Heart left ventricle (tissue), 16 donors: ENCODE measurements at regions not wholly inside any gene's neighbourhood (a gene's known extent, or its start where the extent isn't known, plus 50 kb on each side); places are given as distances from the start of the nearest gene placed in this dataset.

Source experiments
- ATAC-seq, 4 donors: fragments of 200-7000 bp; cut with Tn5 transposase; one replicate each; pipeline ENCODE4 v1.9.1; 2020 to 2022; ENCODE audit warnings: moderate library complexity in 4 of 4, mild to moderate bottlenecking in 3 of 4, moderate number of reproducible peaks in 1 of 4
- DNase-seq, 5 donors: peaks; one replicate each; pipeline ENCODE4 v3.0.0-alpha.2; 2020
- H3K27ac ChIP-seq, 12 donors: fragments of 200-600 bp; sonication (generic) in 4 of 12; one replicate each; pipeline versions ENCODE4 v1.5.0 to v1.8.0; 2016 to 2022; ENCODE audit warnings: mild to moderate bottlenecking in 2 of 12
- H3K27me3 ChIP-seq, 9 donors: fragments of 200-600 bp; sonication (generic) in 2 of 9; one replicate each; pipeline versions ENCODE4 v1.5.1 to v1.8.0; 2016 to 2022; ENCODE audit warnings: mild to moderate bottlenecking in 3 of 9
- H3K36me3 ChIP-seq, 9 donors: fragments of 200-600 bp; sonication (generic) in 2 of 9; one replicate each; pipeline versions ENCODE4 v1.5.0 to v1.8.0; 2018 to 2022; ENCODE audit warnings: mild to moderate bottlenecking in 2 of 9
- H3K4me1 ChIP-seq, 12 donors: fragments of 200-600 bp; sonication (generic) in 4 of 12; one replicate each; pipeline versions ENCODE4 v1.5.0 to v1.8.0; 2016 to 2022; ENCODE audit warnings: mild to moderate bottlenecking in 3 of 12
- H3K4me3 ChIP-seq, 12 donors: fragments of 200-600 bp; sonication (generic) in 4 of 12; one replicate each; pipeline versions ENCODE4 v1.5.0 to v1.8.0; 2017 to 2022; ENCODE audit warnings: mild to moderate bottlenecking in 9 of 12, moderate library complexity in 4 of 12
- H3K9me3 ChIP-seq, 12 donors: fragments of 200-600 bp; sonication (generic) in 4 of 12; one replicate each; pipeline versions ENCODE4 v1.5.0 to v1.8.0; 2016 to 2022; ENCODE audit warnings: mild to moderate bottlenecking in 1 of 12
- POLR2A ChIP-seq, 2 donors: fragments of 450-650 bp; IDR thresholded peaks; one replicate each; pipeline ENCODE4 v1.6.1; 2017; ENCODE audit warnings: antibody characterized with exemption in 2 of 2, mild to moderate bottlenecking in 2 of 2, moderate library complexity in 2 of 2
- WGBS, 4 donors: extraction: QIAGEN DNeasy Blood & Tissue Kit in 2 of 4; methylation state at CpG; one replicate each; pipeline versions ENCODE4 v1.1.5 to v1.1.7; 2013 to 2018; 5-methylcytosine and 5-hydroxymethylcytosine counted together
- intact Hi-C, 10 donors: fragments of 100-400 bp; cut with DNase I; formaldehyde crosslinking; loops; one replicate each; pipeline versions ENCODE4 v1.11.1 to v1.14.2; 2022
- TF ChIP-seq, protein P1 (sequence below), 12 donors: fragments of 200-600 bp; sonication (generic) in 4 of 12; IDR thresholded peaks; one replicate each; pipeline versions ENCODE4 v1.5.0 to v1.8.0; 2018 to 2022; ENCODE audit warnings: antibody characterized with exemption in 12 of 12, mild to moderate bottlenecking in 5 of 12
- donor health status: ischemic (EF 13 %, LVEDD 7.1; RV severe dilation, severe dysfunction).
- donor health status: healthy with polysubstance abuse.
- donor health status: DM: no; HTN: yes; CAD: no.
- donor health status: DM: no; HTN: no; CAD: no.
- donor health status: ischemic (EF 25% LVEDD 6.9; RV normal size, moderate dysfunction).
- donor health status: ischemic (EF 25% LVEDD 5.7; RV mildly dilated, moderate dysfunction).
- donor health status: healthy.
- donor health status: DM: yes; HTN: yes; CAD: no.
- donor health status: ischemic (EF 35%, LVEDD 5.7; RV mildly dilated, moderate dysfunction).
- donor health status: nonischemic (EF 11% LVEDD 7.7; RV severe dilation, severe dysfunction).
- donor health status: DM: yes; HTN: yes; CAD: no.
- donor health status: PGD.
- donor health status: ischemic (EF 29% LVEDD 5.4; RV normal size, mild dysfunction).
- donor health status: nonischemic (EF 23%, LVEDD 6.1; RV moderate dilation, normal function).

DNA sequence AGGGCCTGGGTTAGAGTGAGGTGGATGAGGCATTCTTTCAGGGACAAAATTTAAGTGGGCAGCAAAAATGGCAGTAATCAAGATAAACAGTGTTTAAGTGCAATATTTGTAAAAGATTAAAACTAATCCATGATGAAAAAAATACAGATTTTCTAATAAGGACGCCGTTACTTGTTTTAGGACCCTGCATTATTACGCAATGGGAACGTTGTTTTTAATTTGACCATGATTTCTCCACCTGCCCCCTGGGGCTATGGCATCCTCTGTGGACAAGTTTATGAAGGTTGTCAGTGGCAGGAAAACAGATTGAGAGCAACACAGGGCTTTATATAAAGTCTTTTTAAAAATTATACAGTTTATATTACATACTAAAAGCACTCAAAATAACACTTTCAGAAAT is 380.6 kb upstream of the PHF14 start:
- H3K27me3 ChIP-seq, result no peaks in the 10 kb centered on the region
- no peak overlapping the region for H3K27ac ChIP-seq
- DNase-seq, result no peak
- no peak overlapping the region for H3K4me3 ChIP-seq
- H3K36me3 ChIP-seq, result no peaks in the 10 kb centered on the region
- intact Hi-C loops, result no loop called here
- no peaks in the 10 kb centered on the region for H3K4me1 ChIP-seq
- TF ChIP-seq POLR2A (IDR thresholded peaks at IDR 0.05), result no peak
- TF ChIP-seq, protein P1, sequence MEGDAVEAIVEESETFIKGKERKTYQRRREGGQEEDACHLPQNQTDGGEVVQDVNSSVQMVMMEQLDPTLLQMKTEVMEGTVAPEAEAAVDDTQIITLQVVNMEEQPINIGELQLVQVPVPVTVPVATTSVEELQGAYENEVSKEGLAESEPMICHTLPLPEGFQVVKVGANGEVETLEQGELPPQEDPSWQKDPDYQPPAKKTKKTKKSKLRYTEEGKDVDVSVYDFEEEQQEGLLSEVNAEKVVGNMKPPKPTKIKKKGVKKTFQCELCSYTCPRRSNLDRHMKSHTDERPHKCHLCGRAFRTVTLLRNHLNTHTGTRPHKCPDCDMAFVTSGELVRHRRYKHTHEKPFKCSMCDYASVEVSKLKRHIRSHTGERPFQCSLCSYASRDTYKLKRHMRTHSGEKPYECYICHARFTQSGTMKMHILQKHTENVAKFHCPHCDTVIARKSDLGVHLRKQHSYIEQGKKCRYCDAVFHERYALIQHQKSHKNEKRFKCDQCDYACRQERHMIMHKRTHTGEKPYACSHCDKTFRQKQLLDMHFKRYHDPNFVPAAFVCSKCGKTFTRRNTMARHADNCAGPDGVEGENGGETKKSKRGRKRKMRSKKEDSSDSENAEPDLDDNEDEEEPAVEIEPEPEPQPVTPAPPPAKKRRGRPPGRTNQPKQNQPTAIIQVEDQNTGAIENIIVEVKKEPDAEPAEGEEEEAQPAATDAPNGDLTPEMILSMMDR (IDR thresholded peaks at IDR 0.05), result no peak
- no peak for ATAC-seq
- WGBS, 4 donors, result 83 to 91% (median 91%) methylated on average over 4 of the region's 4 CpGs
- H3K9me3 ChIP-seq, result peaks cover 0 to 6% (median 0%) of the 10 kb centered on the region in 12 donors

DNA sequence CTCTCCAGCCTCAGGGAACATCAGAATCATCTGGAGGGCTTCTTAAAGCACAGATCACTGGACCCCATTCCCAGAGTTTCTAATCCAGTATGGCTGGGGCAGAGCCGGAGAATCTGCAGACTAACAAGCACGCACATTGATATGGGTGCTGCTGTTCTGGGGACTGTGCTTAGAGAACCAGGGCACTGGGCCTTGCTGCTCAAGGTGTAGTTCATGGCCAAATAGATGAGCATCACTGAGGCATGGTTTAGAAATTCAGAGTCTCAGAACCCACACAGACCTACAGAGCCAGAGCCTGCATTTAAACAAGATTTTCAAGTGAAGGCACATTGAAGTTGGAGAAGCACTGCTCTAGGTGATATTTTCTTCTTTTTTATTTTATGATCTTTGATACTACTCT is 376.8 kb upstream of the PHF14 start:
- 91 to 100% (median 95%) methylated on average over 2 of the region's 2 CpGs for WGBS, 4 donors
- no peaks in the 10 kb centered on the region for H3K36me3 ChIP-seq
- DNase-seq, result no peak

DNA sequence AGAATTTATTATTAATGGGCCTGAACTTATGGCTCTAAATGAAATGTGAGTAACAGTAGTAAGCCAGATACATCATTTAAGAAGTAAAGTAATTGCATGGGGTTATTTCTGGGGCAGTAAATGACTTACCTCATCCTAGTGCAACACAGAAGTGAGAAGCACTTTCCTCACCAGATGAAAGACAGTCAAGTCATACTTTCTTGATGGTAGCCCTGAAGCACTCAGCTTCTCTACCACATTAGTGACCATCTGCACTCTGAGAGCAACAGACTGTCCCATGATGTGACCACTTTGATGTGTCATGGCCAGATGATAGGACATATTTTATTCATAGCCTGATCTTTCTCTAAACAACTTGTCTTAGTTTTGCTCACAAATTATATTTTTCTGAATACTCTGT is 369.5 kb upstream of the PHF14 start:
- no peak for TF ChIP-seq POLR2A (IDR thresholded peaks at IDR 0.05)
- TF ChIP-seq, protein P1 (IDR thresholded peaks at IDR 0.05), result no peak
- no peaks in the 10 kb centered on the region for H3K4me1 ChIP-seq
- H3K27me3 ChIP-seq, result no peaks in the 10 kb centered on the region
- ATAC-seq, result no peak
- H3K4me3 ChIP-seq, result no peak overlapping the region
- no peaks in the 10 kb centered on the region for H3K9me3 ChIP-seq
- no peaks in the 10 kb centered on the region for H3K36me3 ChIP-seq
- intact Hi-C loops, result no loop called here
- DNase-seq, result no peak
- no peak overlapping the region for H3K27ac ChIP-seq

More for the DNA sequence above, 376.8 kb upstream of the PHF14 start:
- TF ChIP-seq, protein P1 (IDR thresholded peaks at IDR 0.05), result no peak
- TF ChIP-seq POLR2A (IDR thresholded peaks at IDR 0.05), result no peak
- Histone ChIP-seq H3K4me3 (no peak overlapping the region), H3K27ac (no peak overlapping the region), H3K27me3 (no peaks in the 10 kb centered on the region), H3K9me3 (no peaks in the 10 kb centered on the region), H3K4me1 (no peaks in the 10 kb centered on the region)
- intact Hi-C loops, result no loop called here
- no peak for ATAC-seq

DNA sequence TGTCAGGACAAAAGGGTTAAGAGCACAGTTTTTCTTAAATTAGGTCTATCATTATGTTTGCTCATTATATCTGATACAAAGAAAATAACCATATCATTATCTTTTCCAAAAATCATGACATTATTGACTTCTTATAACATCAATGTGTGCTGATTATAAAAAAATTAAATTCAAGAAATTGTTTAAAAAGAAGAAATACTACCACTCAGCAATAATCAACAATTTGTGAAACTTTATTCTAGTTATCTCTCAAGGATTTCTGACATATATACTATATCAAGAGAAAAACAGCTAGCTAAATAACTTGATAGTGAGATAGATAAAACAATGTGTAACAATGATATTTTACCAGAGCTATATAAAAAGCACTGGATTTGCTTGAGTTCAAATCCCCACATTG is 360.7 kb upstream of the PHF14 start:
- Histone ChIP-seq H3K27ac (no peak overlapping the region), H3K36me3 (no peaks in the 10 kb centered on the region), H3K4me3 (no peak overlapping the region), H3K9me3 (peaks cover 0 to 4% (median 0%) of the 10 kb centered on the region in 12 donors), H3K4me1 (no peaks in the 10 kb centered on the region), H3K27me3 (no peaks in the 10 kb centered on the region)
- DNase-seq, result no peak
- no peak for TF ChIP-seq POLR2A (IDR thresholded peaks at IDR 0.05)
- TF ChIP-seq, protein P1 (IDR thresholded peaks at IDR 0.05), result no peak
- ATAC-seq, result no peak
- intact Hi-C loops, result no loop called here
